ENCODE measurements at regions not wholly inside any gene's neighbourhood (a gene's known extent, or its start where the extent isn't known, plus 50 kb on each side); places are given as distances from the start of the nearest gene placed in this dataset.

- no peak for DNase-seq
These were observed 78.7 kb upstream of the SLCO4A1 start for GRCh38 chr20:62563561-62563960.

DNA sequence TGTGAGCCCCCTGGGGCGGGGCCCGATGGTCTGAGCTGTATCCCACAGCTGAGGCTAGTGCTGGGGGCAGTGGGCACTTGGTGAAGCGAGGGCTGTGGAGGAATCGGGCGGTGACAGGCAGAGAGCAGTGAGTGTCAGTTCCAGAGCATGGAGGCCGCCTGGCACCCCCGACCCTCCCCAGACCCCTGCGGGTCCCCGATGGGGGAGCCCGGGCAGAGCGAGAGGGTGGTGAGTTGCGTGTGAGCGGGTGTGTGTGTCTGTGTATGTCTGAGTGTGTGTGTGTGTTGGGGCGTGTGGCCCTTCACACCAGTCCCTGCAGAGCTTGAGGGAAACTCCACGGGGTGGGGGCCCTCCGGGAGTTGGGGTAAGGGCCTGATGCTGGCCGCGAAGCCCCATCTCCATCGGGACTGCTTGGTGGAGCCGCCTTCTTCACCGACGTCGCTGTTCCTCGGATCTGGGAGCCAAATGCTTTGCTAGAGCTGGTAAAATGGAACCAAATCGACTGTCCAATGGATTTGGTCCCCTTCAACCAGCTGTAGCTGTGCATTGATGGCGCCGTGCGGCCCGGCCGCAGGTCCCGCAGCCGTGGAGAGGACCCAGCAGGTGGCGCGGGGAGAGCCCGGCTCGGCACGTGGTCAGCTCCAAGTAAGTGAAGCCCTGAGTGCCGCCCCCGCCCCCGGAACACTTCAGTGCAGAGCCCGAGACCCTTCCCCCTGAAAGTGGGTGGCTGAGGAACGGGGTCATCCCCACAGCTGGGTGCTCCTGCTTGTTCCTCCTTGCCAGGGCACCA is 77.7 kb upstream of the SLCO4A1 start:
- DNase-seq = no peak

GRCh38 chr20:62566266-62566665 is 76.0 kb upstream of the SLCO4A1 start:
- no peak for DNase-seq

- no peak for DNase-seq
These were observed 75.5 kb upstream of the SLCO4A1 start for GRCh38 chr20:62566771-62567170.

DNA sequence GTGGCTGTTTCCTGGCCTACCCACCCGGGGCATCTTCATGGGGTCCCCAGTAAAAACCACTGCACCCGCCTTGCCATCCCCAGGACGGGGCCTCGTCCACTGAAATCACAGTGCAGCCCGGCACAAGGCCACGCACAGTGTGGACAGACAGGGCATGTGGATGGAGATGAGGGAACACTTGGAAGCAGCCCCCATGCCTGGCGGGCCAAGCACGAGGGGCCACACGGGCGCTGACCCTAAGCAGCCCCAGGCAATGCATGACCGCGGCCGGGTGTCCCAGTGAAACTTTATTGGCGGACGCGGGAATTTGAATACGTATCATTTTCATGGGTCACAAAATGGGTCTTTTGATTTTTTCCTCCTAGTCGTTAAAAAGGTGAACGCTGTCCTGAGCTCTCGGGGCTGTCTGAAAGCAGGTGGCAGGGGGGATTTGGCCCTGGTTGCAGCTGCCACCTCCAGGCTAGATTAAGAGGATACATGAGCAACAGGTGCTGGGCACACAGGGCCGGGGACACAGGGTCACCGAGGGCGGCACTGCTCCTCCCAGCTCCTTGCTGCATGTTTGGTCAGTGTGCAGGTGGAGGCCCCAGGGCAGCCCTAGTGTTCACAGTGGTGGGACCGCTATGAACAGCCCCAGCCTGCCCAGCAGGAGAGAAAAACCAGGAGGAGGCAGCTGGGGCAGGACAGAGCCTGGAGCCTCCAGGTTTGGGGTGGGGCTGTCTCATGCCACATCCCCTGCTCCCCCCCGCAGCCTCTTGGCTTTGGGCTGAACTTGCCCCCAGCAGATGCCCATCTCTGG is 74.9 kb upstream of the SLCO4A1 start:
- DNase-seq = no peak

DNA sequence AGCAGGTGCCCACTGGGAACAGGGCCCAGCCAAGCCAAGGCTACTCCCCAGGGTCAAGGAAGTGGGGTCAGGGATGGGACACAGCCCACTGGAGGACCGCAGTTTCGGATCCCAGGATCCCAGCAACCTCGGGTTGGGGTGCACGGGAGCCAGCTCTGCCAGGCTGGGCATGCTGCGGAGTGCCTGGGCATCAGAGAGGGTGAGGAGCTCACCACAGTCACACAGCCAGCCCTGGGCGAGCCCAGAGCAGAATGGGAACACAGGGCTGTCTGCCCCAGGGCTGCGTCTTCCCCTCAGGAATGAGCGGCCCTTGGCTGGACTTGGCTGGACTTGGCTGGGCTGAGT is 74.3 kb upstream of the SLCO4A1 start:
- DNase-seq = no peak

- DNase-seq = no peak
These were observed 72.7 kb upstream of the SLCO4A1 start for GRCh38 chr20:62569615-62570014.

DNA sequence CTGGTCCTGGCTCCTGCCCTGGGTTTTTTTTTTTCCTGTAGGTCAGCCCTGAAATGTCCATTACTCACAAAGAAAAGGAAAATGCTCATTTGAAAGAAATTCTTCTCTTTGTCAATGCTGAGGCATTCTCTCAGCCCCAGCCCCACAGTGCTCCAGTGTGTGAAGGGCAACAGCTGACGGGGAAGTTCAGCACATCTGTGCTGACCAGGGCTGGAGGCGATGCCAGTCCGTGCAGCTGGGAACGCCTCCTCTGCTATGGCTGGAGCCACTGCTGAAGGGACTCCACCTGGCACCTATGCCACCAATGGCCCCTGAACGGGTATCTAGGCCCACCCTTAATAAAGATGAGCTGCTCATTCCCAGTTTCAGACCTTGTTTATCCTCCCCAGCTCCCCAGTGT is 71.9 kb upstream of the SLCO4A1 start:
- no peak for DNase-seq

GRCh38 chr20:62570897-62571668 is 71.2 kb upstream of the SLCO4A1 start:
- no peak for DNase-seq

DNA sequence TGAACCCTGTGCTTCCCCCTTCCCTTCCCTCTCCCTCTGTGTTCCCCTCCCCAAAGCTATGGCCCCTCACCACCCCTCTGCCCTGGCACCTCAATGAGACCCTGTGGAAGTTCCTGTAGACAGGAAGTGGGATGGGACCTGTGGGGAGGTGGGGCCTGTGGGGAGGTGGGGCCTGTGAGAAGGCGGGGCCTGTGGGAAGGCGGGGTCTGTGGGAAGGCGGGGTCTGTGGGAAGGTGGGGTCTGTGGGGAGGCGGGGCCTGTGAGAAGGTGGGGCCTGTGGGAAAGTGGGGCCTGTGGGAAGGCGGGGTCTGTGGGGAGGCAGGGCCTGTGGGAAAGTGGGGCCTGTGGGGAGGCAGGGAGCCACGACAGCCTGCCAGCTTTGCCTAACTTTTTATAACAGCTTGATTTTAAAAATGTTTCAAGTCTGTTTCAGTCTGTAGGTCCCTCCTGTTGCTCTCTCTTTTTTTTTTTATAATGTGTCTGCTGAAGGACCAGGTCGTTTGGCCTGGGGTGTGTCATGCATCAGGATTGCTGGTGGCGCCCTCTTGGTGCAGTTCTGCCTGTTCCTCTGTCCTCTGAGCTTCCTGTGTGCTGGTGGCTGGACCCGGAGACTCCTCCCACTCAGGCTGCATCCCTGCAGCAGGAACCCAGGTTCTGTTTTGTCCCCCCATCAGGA is 70.5 kb upstream of the SLCO4A1 start:
- DNase-seq = peak; percentile 20

DNA sequence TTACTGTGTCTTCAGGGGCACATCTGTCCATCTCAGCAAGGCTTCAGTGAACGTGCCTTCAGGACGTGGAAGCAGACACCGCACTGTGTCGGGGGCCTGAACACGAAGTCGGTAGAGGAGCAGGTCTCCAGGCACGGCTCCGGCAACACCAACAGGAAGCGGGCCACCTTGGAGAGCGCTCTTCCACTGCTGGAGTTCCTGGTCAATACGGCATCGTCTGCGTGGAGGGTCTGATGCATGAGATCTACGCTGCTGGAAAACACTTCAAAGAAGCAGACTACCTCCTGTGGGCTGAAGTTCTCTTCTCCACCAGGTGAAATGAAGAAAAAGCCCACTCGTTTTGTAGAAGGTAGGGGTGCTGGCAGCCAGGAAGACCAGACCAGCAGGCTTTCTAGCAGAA is 69.3 kb upstream of the SLCO4A1 start:
- DNase-seq = no peak

GRCh38 chr20:62573817-62574216 is 68.5 kb upstream of the SLCO4A1 start:
- DNase-seq = no peak

GRCh38 chr20:62574230-62574993 is 67.9 kb upstream of the SLCO4A1 start:
- DNase-seq = no peak

DNA sequence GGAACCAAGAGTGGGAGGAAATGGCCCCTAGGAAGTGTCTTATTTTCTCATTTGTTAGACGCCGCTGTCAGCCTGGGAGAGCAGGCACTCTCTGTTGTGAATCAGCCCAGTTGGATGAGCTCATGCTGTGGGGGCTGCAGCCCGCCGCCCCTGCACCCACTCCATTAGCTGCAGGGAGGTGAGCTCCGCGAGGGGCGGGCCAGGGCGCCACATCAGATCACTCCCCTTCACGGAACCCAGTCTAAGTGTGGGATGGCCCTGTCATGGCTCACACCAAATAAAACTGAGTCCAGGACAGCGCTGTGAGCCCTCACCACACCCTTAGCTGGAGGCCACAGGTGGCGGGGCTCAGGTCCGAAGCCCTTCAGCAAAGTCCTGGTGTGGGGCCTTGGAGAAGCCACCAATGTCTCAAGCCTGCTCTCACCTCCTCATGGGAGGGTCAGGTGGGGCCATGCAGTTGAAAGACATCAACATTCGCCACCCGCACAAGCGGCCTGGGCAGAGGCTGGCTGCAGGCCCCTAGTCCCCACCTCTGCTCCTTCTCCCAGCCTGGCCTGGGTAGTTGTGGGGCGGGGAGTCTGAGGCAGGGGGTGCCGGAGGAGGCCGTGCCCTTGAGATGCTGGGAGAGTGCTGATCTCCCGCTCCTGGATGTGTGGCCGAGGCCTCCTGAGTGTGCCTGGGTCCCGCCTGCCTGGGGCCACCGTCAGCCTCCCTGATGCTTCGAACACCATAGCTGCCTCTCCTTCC is 66.2 kb upstream of the SLCO4A1 start:
- DNase-seq = no peak

- no peak for DNase-seq
These were observed 65.4 kb upstream of the SLCO4A1 start for GRCh38 chr20:62576815-62577489.

- no peak for DNase-seq
These were observed 64.8 kb upstream of the SLCO4A1 start for GRCh38 chr20:62577490-62577836.

DNA sequence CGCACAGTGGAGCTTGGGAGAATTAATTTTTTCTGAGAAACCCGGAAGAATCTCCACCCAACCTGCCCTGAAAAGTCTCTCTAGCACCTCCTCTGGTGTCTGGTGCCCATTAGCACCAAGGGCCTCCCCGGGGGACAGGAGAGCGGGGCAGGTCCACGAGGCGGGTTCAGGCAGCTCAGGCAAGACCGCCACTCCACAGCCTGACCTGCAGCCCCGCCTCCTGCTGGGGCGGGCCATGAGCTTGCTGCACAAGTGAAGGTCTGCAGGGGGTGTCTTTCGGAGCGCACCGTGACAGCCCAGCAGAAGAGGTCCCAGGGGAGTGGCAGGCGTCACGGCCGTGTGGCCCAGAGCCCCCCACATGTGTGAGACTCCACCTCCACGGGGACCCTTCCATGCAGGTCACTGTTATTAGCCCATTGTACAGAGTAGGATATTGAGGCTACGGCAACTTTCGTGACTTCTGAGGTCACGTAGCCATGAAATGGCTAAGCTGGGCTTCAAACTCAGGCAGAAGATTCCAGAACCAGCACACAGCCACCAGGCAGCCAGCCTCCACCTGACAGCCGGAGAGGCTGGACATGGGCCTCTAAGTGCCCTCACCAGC is 63.9 kb upstream of the SLCO4A1 start:
- DNase-seq = no peak

GRCh38 chr20:62580052-62580451 is 62.3 kb upstream of the SLCO4A1 start:
- no peak for DNase-seq

DNA sequence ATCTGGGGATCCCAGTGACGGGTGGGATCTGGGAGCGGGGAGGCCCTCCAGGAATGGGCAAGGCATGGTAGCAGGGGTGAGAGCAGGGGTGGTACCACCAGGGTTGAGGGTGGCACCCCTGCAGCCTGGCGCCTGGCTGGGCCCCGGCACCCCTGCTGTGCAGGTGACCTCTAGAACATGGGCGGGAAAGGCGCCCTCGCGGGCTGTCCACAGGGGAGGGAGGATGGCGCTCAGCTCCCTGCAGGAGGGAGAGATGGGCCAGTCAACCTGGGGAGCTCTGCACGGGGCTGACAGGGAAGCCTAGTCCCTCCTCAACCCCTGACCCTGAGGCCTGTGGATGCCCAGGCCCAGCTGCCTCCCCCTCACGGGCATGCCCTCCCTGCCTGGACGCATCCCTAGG is 61.6 kb upstream of the SLCO4A1 start:
- DNase-seq = no peak

GRCh38 chr20:62581308-62581707 is 61.0 kb upstream of the SLCO4A1 start:
- no peak for DNase-seq

DNA sequence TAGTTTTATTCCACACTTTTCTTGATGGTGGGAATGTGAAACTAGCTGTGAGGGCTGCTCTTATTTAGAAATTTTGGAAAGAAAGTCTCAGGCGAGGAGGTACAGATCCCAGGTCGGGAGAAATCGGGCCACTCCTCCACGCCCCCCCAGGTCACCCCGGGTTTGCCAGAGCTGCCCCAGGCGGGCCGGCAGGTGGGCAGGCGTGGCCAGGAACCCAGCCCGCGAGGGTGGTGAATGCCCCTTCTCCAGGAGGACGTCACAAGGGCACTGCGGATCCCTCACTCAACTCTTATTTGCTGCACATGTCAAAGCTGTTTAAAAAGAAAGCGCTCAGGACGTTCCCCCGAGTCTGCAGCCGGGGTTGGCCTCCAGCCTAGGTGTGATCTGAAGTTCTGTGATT is 60.5 kb upstream of the SLCO4A1 start:
- DNase-seq = no peak

All from activated CD4-positive, alpha-beta T cell treated with anti-CD3 and anti-CD28 coated beads, Interleukin-2, amount 50 U/mL, for 16 hours (primary cell).